HG02642 (cell line): ENCODE measurements at regions not wholly inside any gene's neighbourhood (a gene's known extent, or its start where the extent isn't known, plus 50 kb on each side); places are given as distances from the start of the nearest gene placed in this dataset.

ENCODE experiments used
- ATAC-seq: cut with Tn5 transposase; IDR thresholded peaks from one replicate; pipeline ENCODE4 v1.9.1; 2021; ENCODE audit warnings: mild to moderate bottlenecking; ENCODE audit not compliant: unreplicated experiment, poor library complexity

DNA sequence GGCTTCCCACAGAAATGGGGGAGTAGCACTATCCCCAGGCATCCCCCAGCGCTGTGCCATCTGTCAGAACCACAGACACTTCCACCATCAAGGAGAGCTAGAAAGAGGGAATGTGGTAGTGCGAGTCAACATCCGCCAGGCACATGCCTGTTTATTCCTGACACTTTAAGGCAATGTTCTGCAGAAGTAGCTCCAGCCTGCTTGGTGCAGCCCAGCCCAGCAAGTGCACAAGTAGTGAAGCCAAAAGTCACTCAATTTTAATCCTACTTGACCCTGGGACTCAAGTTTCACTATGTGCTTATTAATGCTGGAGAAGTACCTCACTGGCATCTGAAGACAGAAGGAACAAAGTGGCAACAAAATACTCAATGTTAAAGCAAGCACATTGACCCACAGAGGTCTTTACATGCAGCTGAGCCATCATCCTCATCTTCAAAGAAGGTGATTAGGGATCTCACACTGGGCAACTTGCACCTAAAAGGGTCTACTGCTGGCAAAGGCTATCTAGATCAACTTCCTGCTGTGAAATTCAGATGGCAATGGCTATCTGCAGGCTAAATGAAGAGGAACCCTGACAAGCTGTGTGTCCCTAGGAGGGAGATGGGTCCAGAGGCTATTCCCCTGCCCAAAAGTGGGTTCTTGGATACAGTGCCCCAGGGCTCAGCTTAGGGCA, 61.4 kb upstream of the CLDN18 start:
- no peak for ATAC-seq

- no peak for ATAC-seq
Measured at GRCh38 chr3:137958636-137959035, 51.3 kb upstream of the CLDN18 start.
